GM12878 (cell line): ENCODE measurements at regions not wholly inside any gene's neighbourhood (a gene's known extent, or its start where the extent isn't known, plus 50 kb on each side); places are given as distances from the start of the nearest gene placed in this dataset.
"Not testable (repeated sequence)": the region's sequence is repeated elsewhere in the genome, so short reads cannot be mapped to it uniquely, and the experiment has no call there.

Source experiments
- ATAC-seq: fragments of 200-7000 bp; cut with Tn5 transposase; 3 replicates; pipeline ENCODE4 v1.9.1; 2020; ENCODE audit warnings: mild to moderate bottlenecking, moderate library complexity
- BruUV-seq: library from RNA; stranded (reverse); fragments of 400-500 nt; replicated peaks from 2 replicates; lab custom pipeline; 2021; lab: Mats Ljungman, UMichigan
- CTCF ChIA-PET: fragments of 300-600 bp; sonication (Branson Sonifier 250); formaldehyde crosslinking; extraction: SDS; loops from one replicate; lab custom pipeline; 2021; ENCODE audit warnings: inconsistent platforms; lab: Yijun Ruan, JAX
- POLR2A ChIA-PET: fragments of 350-600 bp; formaldehyde crosslinking; extraction: SDS; loops from one replicate; lab custom pipeline; 2021; ENCODE audit warnings: inconsistent platforms; lab: Charles Lee
- RAD21 ChIA-PET: fragments of 300-600 bp; sonication (Branson Sonifier 250); formaldehyde crosslinking; loops from one replicate; lab custom pipeline; 2023; ENCODE audit warnings: antibody characterized with exemption; ENCODE audit not compliant: unreplicated experiment; lab: Charles Lee
- SMC1A ChIA-PET: fragments of 300-600 bp; sonication (Branson Sonifier 250); formaldehyde crosslinking; loops from one replicate; lab custom pipeline; 2023; ENCODE audit not compliant: unreplicated experiment, uncharacterized antibody; lab: Charles Lee
- DNase-seq: peaks from one replicate; pipeline ENCODE4 v3.0.0-alpha.2; 2011; ENCODE audit warnings: low read depth, low spot score
- FAIRE-seq: peaks from 3 replicates; lab custom pipeline; 2011; peaks lifted over from hg19 to GRCh38; lab: Jason Lieb, UNC
- H2AFZ ChIP-seq: 2 replicates; pipeline ENCODE4 v1.6.0; 2011; ENCODE audit warnings: low read depth, low read length, control low read depth; ENCODE audit not compliant: control insufficient read depth
- H3K27ac ChIP-seq: 2 replicates; pipeline ENCODE4 v1.5.1; 2011; ENCODE audit warnings: control low read depth; ENCODE audit not compliant: control insufficient read depth, insufficient read depth
- H3K27me3 ChIP-seq, 2 experiments: replicated peaks in 1 of 2; 2 replicates each; pipeline versions ENCODE4 v1.6.0 to v1.6.1; 2011; ENCODE audit warnings: low read length in 1 of 2; ENCODE audit not compliant: control insufficient read depth in 2 of 2, insufficient read depth in 2 of 2
- H3K36me3 ChIP-seq, 2 experiments: 2 replicates each; pipeline ENCODE4 v1.5.1; 2011; ENCODE audit warnings: low read length in 1 of 2; ENCODE audit not compliant: control insufficient read depth in 2 of 2, insufficient read depth in 2 of 2
- H3K4me1 ChIP-seq: 2 replicates; pipeline ENCODE4 v1.6.1; 2011; ENCODE audit warnings: mild to moderate bottlenecking, low read length, moderate library complexity, mixed read lengths; ENCODE audit not compliant: control insufficient read depth, insufficient read depth
- H3K4me2 ChIP-seq: 2 replicates; pipeline ENCODE4 v1.6.0; 2011; ENCODE audit warnings: control low read depth; ENCODE audit not compliant: control insufficient read depth, insufficient read depth
- H3K4me3 ChIP-seq: fragments of 200-600 bp; sonication (generic); 2 replicates; pipeline ENCODE4 v1.5.1; 2016
- H3K79me2 ChIP-seq: 2 replicates; pipeline ENCODE4 v1.6.0; 2011; ENCODE audit warnings: low read length; ENCODE audit not compliant: control insufficient read depth, insufficient read depth
- H3K9ac ChIP-seq: 2 replicates; pipeline ENCODE4 v1.8.0; 2011; ENCODE audit warnings: low read length, control low read depth, mixed read lengths; ENCODE audit not compliant: control insufficient read depth, insufficient read depth
- H3K9me3 ChIP-seq: replicated peaks from 3 replicates; pipeline ENCODE4 v1.5.1; 2011; ENCODE audit warnings: mild to moderate bottlenecking, low read length; ENCODE audit not compliant: control insufficient read depth, insufficient read depth
- H4K20me1 ChIP-seq: 2 replicates; pipeline ENCODE4 v1.6.0; 2011; ENCODE audit not compliant: control insufficient read depth, insufficient read depth
- MYB ChIP-seq: fragments of 150-350 bp; IDR thresholded peaks from 2 replicates; pipeline ENCODE4 v1.6.1; 2014; ENCODE audit warnings: mild to moderate bottlenecking, low read depth, low read length, borderline replicate concordance
- RB1 ChIP-seq: fragments of 450-650 bp; formaldehyde crosslinking; IDR thresholded peaks from 2 replicates; pipeline ENCODE4 v1.6.1; 2017; ENCODE audit warnings: mild to moderate bottlenecking, borderline replicate concordance
- RELA ChIP-seq: fragments of 450-650 bp; IDR thresholded peaks from 2 replicates; pipeline ENCODE4 v1.8.0; 2014; ENCODE audit warnings: borderline replicate concordance; ENCODE audit not compliant: partially characterized antibody
- WGBS: methylation state at CpG from one replicate; pipeline ENCODE4 v1.1.6; 2016; ENCODE audit warnings: low lambda C conversion rate; ENCODE audit not compliant: insufficient replicate concordance, insufficient coverage; ENCODE audit errors: missing lambda C conversion rate; 5-methylcytosine and 5-hydroxymethylcytosine counted together
- in situ Hi-C: fragments of 300-500 bp; cut with MboI; formaldehyde crosslinking; loops from 9 replicates; pipeline ENCODE4 v1.14.3; 2018; ENCODE audit warnings: mixed read lengths
- intact Hi-C: fragments of 100-400 bp; cut with micrococcal nuclease; formaldehyde crosslinking; loops from one replicate; pipeline ENCODE4 v1.14.2; 2022; ENCODE audit not compliant: unreplicated experiment

DNA sequence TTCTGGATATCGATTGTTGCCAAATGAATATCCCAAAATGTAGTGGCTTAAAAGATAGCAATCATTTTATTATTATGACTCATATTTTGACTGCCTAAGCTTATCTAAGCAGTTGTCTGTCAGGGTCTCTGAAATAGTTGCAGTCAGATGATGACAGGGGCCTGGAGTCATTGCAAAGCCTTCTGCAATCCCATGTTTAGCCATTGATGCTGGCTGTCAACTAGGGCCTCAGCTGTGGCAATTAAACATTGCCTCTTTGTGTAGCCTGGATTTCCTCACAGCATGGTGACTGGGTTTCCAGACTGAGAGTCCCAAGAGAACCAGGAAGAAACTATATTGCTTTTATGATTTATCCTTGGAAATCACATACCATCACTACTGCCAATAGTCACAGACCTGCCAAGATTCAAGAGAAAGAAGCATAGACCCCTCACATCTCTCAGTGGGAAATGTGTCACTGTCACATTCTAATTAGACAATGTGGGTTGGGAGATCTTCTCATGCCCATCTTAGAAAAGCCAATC lies 227.3 kb upstream of the NOCT start:
- 20% methylated on average over 1 of the region's 1 CpG for WGBS
- no peak for ATAC-seq
- H4K20me1 ChIP-seq, result no peaks in the 10 kb centered on the region
- no peak overlapping the region for H3K9ac ChIP-seq
- no TSS peak for BruUV-seq
- intact Hi-C loops (no loop called here), in situ Hi-C loops (no loop called here)
- H3K4me3 ChIP-seq, result no peak overlapping the region
- H3K4me1 ChIP-seq, result no peaks in the 10 kb centered on the region
- H2AFZ ChIP-seq, result no peak overlapping the region
- RAD21 ChIA-PET, result no interaction called here
- H3K36me3 ChIP-seq, result no peaks in the 10 kb centered on the region
- CTCF ChIA-PET, result no interaction called here
- POLR2A ChIA-PET, result no interaction called here
- H3K9me3 ChIP-seq, result no peaks in the 10 kb centered on the region
- FAIRE-seq, result no peak
- no peak overlapping the region for H3K4me2 ChIP-seq
- DNase-seq, result no peak
- H3K27me3 ChIP-seq, result no peaks in the 10 kb centered on the region
- SMC1A ChIA-PET, result interaction anchor here (0.7 kb wide), 1 partner anchor 10 kb away, joined by 3 read pairs; no protein-coding TSS in a partner anchor
- no peaks in the 10 kb centered on the region for H3K79me2 ChIP-seq
- no peak overlapping the region for H3K27ac ChIP-seq
- TF ChIP-seq RB1 (no peak), MYB (no peak), RELA (no peak)

GRCh38 chr4:138779761-138780160 lies 235.8 kb upstream of the NOCT start:
- 0% methylated on average over 2 of the region's 2 CpGs for WGBS

More at GRCh38 chr4:138779761-138780160, 235.8 kb upstream of the NOCT start:
- H3K27ac ChIP-seq, H3K4me1 ChIP-seq, H3K9ac ChIP-seq, BruUV-seq, in situ Hi-C loops, H3K9me3 ChIP-seq, H3K36me3 ChIP-seq, POLR2A ChIA-PET, intact Hi-C loops, RAD21 ChIA-PET, H2AFZ ChIP-seq, DNase-seq, FAIRE-seq, H3K79me2 ChIP-seq, H3K27me3 ChIP-seq, H4K20me1 ChIP-seq, H3K4me2 ChIP-seq, ATAC-seq, SMC1A ChIA-PET, H3K4me3 ChIP-seq: not testable (repeated sequence)
- CTCF ChIA-PET, result interaction anchor here (0.7 kb wide), 1 partner anchor 14 kb away, joined by 3 read pairs; no protein-coding TSS in a partner anchor
